ENCODE measurements at regions not wholly inside any gene's neighbourhood (a gene's known extent, or its start where the extent isn't known, plus 50 kb on each side); places are given as distances from the start of the nearest gene placed in this dataset.

DNA sequence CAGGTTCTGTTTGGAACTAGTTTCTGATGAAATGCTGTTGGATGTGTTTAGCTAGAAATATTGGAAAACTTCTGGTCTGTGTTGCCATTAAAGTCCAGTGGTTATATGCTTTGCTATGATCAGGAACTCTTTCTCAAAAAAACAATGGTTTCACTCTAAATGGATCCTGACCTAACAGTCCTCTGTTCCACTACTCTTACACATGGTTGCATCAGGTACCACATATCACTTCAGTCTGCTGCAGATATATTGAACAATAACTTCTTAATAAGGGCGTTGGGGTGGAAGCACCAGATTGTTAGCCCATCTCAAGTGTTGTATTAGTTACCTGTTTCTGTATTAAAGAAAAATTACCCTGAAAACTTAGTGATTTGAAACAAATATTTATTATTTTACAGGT lies 676.6 kb upstream of the GCFC2 start:
- Mint-ChIP-seq H3K9me3 (peaks cover 14% of the 10 kb centered on the region), H3K27ac (no peak overlapping the region), H3K27me3 (no peaks in the 10 kb centered on the region), H3K36me3 (ENCODE audit: low read depth) (no peaks in the 10 kb centered on the region), H3K4me3 (no peak overlapping the region), H3K4me1 (ENCODE audit: low read depth) (no peaks in the 10 kb centered on the region)
- Histone ChIP-seq H3K36me3 (ENCODE audit: insufficient read depth, low read length) (no peaks in the 10 kb centered on the region), H3K27ac (ENCODE audit: low read depth in 1 of 2, low read length in 2 of 2) (no peak overlapping the region), H3K27me3 (ENCODE audit: control insufficient read depth in 1 of 2, insufficient read depth in 2 of 2, low read length in 2 of 2) (no peaks in the 10 kb centered on the region), H3K4me1 (ENCODE audit: insufficient read depth, low read length) (no peaks in the 10 kb centered on the region), H3K9me3 (ENCODE audit: control insufficient read depth in 1 of 2, insufficient read depth in 1 of 2, low read length in 2 of 2) (peaks cover 0 to 3% of the 10 kb centered on the region in 2 experiments), H3K4me3 (ENCODE audit: low read length) (no peak overlapping the region)
- ATAC-seq (ENCODE audit: poor library complexity): no peak
- intact Hi-C loops (cut with DNase I, micrococcal nuclease): no loop called here
- ChIA-PET POLR2A (no interaction called here), CTCF (no interaction called here)
- TF ChIP-seq, protein P1, sequence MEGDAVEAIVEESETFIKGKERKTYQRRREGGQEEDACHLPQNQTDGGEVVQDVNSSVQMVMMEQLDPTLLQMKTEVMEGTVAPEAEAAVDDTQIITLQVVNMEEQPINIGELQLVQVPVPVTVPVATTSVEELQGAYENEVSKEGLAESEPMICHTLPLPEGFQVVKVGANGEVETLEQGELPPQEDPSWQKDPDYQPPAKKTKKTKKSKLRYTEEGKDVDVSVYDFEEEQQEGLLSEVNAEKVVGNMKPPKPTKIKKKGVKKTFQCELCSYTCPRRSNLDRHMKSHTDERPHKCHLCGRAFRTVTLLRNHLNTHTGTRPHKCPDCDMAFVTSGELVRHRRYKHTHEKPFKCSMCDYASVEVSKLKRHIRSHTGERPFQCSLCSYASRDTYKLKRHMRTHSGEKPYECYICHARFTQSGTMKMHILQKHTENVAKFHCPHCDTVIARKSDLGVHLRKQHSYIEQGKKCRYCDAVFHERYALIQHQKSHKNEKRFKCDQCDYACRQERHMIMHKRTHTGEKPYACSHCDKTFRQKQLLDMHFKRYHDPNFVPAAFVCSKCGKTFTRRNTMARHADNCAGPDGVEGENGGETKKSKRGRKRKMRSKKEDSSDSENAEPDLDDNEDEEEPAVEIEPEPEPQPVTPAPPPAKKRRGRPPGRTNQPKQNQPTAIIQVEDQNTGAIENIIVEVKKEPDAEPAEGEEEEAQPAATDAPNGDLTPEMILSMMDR (IDR thresholded peaks at IDR 0.05): no peak
- DNase-seq: no peak

DNA sequence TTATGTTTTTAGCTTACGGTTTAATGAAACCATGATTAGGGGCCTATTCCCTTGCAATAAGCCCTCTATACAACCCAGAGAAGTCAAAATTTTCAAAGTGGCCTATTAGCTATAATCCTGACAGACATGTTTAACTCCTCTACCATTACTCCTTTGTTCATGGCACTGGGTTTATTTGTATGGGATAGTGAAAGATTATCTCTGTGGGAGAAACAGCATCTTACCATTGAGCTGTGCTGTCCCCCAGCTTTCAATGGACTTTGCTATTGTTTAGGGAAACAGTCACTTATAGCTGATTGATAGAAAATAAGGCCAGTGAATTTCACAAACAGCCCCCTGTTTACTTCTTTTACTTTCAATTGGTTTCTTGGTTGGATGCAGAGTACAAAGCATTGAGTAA lies 675.2 kb upstream of the GCFC2 start:
- H3K27ac ChIP-seq (ENCODE audit: low read depth in 1 of 2, low read length in 2 of 2): no peak overlapping the region
- intact Hi-C loops (cut with DNase I, micrococcal nuclease): no loop called here

DNA sequence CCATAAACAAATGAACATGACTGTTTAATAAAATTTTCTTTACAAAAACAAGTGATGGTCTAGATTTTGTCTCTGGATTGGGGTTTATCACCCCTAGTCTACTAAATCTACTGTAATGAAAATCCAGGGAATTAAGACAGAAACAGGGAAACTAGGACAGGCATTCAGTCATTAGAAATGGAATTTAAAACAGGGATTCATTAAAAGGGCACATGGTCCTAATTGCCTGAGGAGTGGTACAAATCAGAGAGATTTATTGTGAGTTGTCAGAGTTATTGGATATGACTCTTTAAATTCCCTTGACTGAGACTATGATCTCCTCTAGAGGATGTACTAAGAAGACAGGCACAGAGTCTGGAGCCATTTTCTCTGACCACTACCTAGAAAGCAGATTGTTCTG lies 670.9 kb upstream of the GCFC2 start:
- Histone ChIP-seq H3K4me1 (ENCODE audit: insufficient read depth, low read length) (no peaks in the 10 kb centered on the region), H3K27ac (ENCODE audit: low read depth in 1 of 2, low read length in 2 of 2) (no peak overlapping the region), H3K9me3 (ENCODE audit: control insufficient read depth in 1 of 2, insufficient read depth in 1 of 2, low read length in 2 of 2) (peaks cover 0 to 3% of the 10 kb centered on the region in 2 experiments), H3K4me3 (ENCODE audit: low read length) (no peak overlapping the region), H3K36me3 (ENCODE audit: insufficient read depth, low read length) (no peaks in the 10 kb centered on the region), H3K27me3 (ENCODE audit: control insufficient read depth in 1 of 2, insufficient read depth in 2 of 2, low read length in 2 of 2) (no peaks in the 10 kb centered on the region)
- no peaks in the 10 kb centered on the region for H3K27me3 Mint-ChIP-seq
- H3K4me1 Mint-ChIP-seq (ENCODE audit: low read depth): no peaks in the 10 kb centered on the region
- H3K36me3 Mint-ChIP-seq (ENCODE audit: low read depth): no peaks in the 10 kb centered on the region
- DNase-seq (no peak), ATAC-seq (ENCODE audit: poor library complexity) (no peak)
- H3K4me3 Mint-ChIP-seq: no peak overlapping the region
- TF ChIP-seq, protein P1 (IDR thresholded peaks at IDR 0.05): no peak
- no peak overlapping the region for H3K27ac Mint-ChIP-seq
- ChIA-PET CTCF (no interaction called here), POLR2A (no interaction called here)
- peaks cover 6% of the 10 kb centered on the region for H3K9me3 Mint-ChIP-seq
- intact Hi-C loops (cut with DNase I, micrococcal nuclease): no loop called here

More for the DNA sequence above, 675.2 kb upstream of the GCFC2 start:
- no peaks in the 10 kb centered on the region for H3K4me1 Mint-ChIP-seq (ENCODE audit: low read depth)
- ChIA-PET CTCF (no interaction called here), POLR2A (no interaction called here)
- Histone ChIP-seq H3K4me1 (ENCODE audit: insufficient read depth, low read length) (no peaks in the 10 kb centered on the region), H3K36me3 (ENCODE audit: insufficient read depth, low read length) (no peaks in the 10 kb centered on the region), H3K9me3 (ENCODE audit: control insufficient read depth in 1 of 2, insufficient read depth in 1 of 2, low read length in 2 of 2) (peaks cover 0 to 3% of the 10 kb centered on the region in 2 experiments), H3K27me3 (ENCODE audit: control insufficient read depth in 1 of 2, insufficient read depth in 2 of 2, low read length in 2 of 2) (no peaks in the 10 kb centered on the region), H3K4me3 (ENCODE audit: low read length) (no peak overlapping the region)
- no peaks in the 10 kb centered on the region for H3K36me3 Mint-ChIP-seq (ENCODE audit: low read depth)
- H3K4me3 Mint-ChIP-seq: no peak overlapping the region
- no peak overlapping the region for H3K27ac Mint-ChIP-seq
- DNase-seq (no peak), ATAC-seq (ENCODE audit: poor library complexity) (no peak)
- TF ChIP-seq, protein P1 (IDR thresholded peaks at IDR 0.05): no peak
- no peaks in the 10 kb centered on the region for H3K27me3 Mint-ChIP-seq
- peaks cover 14% of the 10 kb centered on the region for H3K9me3 Mint-ChIP-seq
